ENCODE measurements at regions not wholly inside any gene's neighbourhood (a gene's known extent, or its start where the extent isn't known, plus 50 kb on each side); places are given as distances from the start of the nearest gene placed in this dataset.

DNA sequence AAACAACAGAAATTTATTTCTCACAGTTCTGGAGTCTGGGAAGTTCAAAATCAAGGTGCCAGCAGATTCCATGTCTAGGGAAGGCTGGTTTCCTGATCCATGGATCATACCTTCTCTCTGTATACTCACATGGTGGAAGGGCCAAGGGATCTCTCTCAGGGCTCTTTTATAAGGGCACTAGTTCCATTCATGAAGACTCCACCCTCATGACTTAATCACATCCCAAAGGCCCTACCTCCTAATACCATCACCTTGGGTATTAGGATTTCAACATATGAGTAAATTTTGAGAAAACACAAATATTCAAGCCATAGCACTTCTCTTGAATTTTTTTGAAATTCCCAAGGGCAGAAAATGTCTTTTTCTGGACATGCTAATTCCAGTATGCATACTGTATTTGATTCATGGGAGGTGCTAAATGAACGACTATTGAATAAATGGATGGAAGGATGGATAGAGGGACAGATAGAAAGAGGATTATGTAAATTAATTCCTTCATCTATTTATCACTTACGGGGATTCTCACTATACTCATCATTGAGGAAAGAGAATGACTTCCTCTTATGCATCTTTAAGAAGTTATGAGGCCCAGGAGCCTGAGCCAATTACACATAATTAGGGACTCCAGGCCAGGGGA, 182.8 kb downstream of the NRIP1 start:
- no peak for DNase-seq
- Histone ChIP-seq H3K4me1 (ENCODE audit: control insufficient read depth in 1 of 2, insufficient read depth in 2 of 2, low read depth in 1 of 2, low read length in 1 of 2) (no peaks in the 10 kb centered on the region; a peak in 1 of 4 replicates), H4K20me1 (ENCODE audit: insufficient read depth) (no peaks in the 10 kb centered on the region), H3K79me2 (ENCODE audit: insufficient read depth) (no peaks in the 10 kb centered on the region), H3K4me2 (no peak overlapping the region), H3K4me3 (ENCODE audit: low read depth in 2 of 2, low read length in 1 of 2) (no peak overlapping the region), H3K27me3 (ENCODE audit: insufficient read depth) (0 out of 2 replicates have a peak, but pooled peaks cover 5% of the 10 kb centered on the region), H2AFZ (ENCODE audit: low read depth) (no peak overlapping the region), H3K36me3 (replicated peaks in 1 of 2; ENCODE audit: control insufficient read depth in 1 of 2, insufficient read depth in 2 of 2, low read length in 1 of 2) (no peaks in the 10 kb centered on the region), H3K9ac (no peak overlapping the region), H3K9me2 (no peaks in the 10 kb centered on the region), H3F3A (replicated peaks; ENCODE audit: insufficient read depth) (no peaks in the 10 kb centered on the region), H3K27ac (ENCODE audit: low read depth in 2 of 2, low read length in 1 of 2) (no peak overlapping the region), H3K9me3 (no peaks in the 10 kb centered on the region)
- ChIA-PET POLR2A (no interaction called here), CTCF (no interaction called here)
- no peak for TF ChIP-seq GABPA (IDR thresholded peaks at IDR 0.05; ENCODE audit: low read depth)
- TF ChIP-seq FOSL2 (IDR thresholded peaks at IDR 0.05; ENCODE audit: borderline replicate concordance, low read depth), result no peak
- no peak for TF ChIP-seq MXI1 (IDR thresholded peaks at IDR 0.05; ENCODE audit: low read depth, low read length)
- TF ChIP-seq EP300 (IDR thresholded peaks at IDR 0.05; ENCODE audit: borderline replicate concordance in 1 of 2, low read depth in 1 of 2, low read length in 1 of 2), result no peak
- TF ChIP-seq RAD21 (IDR thresholded peaks at IDR 0.05; ENCODE audit: low read length), result no peak
- TF ChIP-seq, protein P1, sequence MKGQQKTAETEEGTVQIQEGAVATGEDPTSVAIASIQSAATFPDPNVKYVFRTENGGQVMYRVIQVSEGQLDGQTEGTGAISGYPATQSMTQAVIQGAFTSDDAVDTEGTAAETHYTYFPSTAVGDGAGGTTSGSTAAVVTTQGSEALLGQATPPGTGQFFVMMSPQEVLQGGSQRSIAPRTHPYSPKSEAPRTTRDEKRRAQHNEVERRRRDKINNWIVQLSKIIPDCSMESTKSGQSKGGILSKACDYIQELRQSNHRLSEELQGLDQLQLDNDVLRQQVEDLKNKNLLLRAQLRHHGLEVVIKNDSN (IDR thresholded peaks at IDR 0.05; ENCODE audit: borderline replicate concordance, low read depth), result no peak
- TF ChIP-seq, protein P2, sequence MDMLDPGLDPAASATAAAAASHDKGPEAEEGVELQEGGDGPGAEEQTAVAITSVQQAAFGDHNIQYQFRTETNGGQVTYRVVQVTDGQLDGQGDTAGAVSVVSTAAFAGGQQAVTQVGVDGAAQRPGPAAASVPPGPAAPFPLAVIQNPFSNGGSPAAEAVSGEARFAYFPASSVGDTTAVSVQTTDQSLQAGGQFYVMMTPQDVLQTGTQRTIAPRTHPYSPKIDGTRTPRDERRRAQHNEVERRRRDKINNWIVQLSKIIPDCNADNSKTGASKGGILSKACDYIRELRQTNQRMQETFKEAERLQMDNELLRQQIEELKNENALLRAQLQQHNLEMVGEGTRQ (IDR thresholded peaks at IDR 0.05; ENCODE audit: borderline replicate concordance, low read depth, low read length), result no peak
- TF ChIP-seq, protein P3, sequence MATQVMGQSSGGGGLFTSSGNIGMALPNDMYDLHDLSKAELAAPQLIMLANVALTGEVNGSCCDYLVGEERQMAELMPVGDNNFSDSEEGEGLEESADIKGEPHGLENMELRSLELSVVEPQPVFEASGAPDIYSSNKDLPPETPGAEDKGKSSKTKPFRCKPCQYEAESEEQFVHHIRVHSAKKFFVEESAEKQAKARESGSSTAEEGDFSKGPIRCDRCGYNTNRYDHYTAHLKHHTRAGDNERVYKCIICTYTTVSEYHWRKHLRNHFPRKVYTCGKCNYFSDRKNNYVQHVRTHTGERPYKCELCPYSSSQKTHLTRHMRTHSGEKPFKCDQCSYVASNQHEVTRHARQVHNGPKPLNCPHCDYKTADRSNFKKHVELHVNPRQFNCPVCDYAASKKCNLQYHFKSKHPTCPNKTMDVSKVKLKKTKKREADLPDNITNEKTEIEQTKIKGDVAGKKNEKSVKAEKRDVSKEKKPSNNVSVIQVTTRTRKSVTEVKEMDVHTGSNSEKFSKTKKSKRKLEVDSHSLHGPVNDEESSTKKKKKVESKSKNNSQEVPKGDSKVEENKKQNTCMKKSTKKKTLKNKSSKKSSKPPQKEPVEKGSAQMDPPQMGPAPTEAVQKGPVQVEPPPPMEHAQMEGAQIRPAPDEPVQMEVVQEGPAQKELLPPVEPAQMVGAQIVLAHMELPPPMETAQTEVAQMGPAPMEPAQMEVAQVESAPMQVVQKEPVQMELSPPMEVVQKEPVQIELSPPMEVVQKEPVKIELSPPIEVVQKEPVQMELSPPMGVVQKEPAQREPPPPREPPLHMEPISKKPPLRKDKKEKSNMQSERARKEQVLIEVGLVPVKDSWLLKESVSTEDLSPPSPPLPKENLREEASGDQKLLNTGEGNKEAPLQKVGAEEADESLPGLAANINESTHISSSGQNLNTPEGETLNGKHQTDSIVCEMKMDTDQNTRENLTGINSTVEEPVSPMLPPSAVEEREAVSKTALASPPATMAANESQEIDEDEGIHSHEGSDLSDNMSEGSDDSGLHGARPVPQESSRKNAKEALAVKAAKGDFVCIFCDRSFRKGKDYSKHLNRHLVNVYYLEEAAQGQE (IDR thresholded peaks at IDR 0.05; ENCODE audit: low read depth, low read length), result no peak
- no peak for TF ChIP-seq ELF1 (IDR thresholded peaks at IDR 0.05)
- TF ChIP-seq EZH2phosphoT487 (IDR thresholded peaks at IDR 0.05; ENCODE audit: borderline replicate concordance, low read depth), result no peak
- no peak for TF ChIP-seq SMC3 (IDR thresholded peaks at IDR 0.05; ENCODE audit: low read depth, low read length)
- TF ChIP-seq, protein P4, sequence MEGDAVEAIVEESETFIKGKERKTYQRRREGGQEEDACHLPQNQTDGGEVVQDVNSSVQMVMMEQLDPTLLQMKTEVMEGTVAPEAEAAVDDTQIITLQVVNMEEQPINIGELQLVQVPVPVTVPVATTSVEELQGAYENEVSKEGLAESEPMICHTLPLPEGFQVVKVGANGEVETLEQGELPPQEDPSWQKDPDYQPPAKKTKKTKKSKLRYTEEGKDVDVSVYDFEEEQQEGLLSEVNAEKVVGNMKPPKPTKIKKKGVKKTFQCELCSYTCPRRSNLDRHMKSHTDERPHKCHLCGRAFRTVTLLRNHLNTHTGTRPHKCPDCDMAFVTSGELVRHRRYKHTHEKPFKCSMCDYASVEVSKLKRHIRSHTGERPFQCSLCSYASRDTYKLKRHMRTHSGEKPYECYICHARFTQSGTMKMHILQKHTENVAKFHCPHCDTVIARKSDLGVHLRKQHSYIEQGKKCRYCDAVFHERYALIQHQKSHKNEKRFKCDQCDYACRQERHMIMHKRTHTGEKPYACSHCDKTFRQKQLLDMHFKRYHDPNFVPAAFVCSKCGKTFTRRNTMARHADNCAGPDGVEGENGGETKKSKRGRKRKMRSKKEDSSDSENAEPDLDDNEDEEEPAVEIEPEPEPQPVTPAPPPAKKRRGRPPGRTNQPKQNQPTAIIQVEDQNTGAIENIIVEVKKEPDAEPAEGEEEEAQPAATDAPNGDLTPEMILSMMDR (IDR thresholded peaks at IDR 0.05), result no peak
- TF ChIP-seq FOXJ3 (CRISPR knock-in tag; IDR thresholded peaks at IDR 0.05), result no peak
- no peak for TF ChIP-seq FOXM1 (IDR thresholded peaks at IDR 0.05; ENCODE audit: low read depth)
- no peak for TF ChIP-seq TEAD4 (IDR thresholded peaks at IDR 0.05; ENCODE audit: borderline replicate concordance, insufficient read depth)
- 14% methylated on average over 2 of the region's 2 CpGs for WGBS (ENCODE audit: low lambda C conversion rate)

Measured in SK-N-SH (cell line).